GM23338 (cell line): ENCODE measurements at regions not wholly inside any gene's neighbourhood (a gene's known extent, or its start where the extent isn't known, plus 50 kb on each side); places are given as distances from the start of the nearest gene placed in this dataset.

Experiments used
- ATAC-seq: fragments of 200-7000 bp; cut with Tn5 transposase; 3 replicates; pipeline ENCODE4 v1.9.1; 2020
- DNase-seq: peaks from one replicate; pipeline ENCODE4 v3.0.0-alpha.2; 2015; ENCODE audit warnings: low spot score
- H2AFZ ChIP-seq: fragments of 200-600 bp; sonication (generic); 2 replicates; pipeline ENCODE4 v1.8.0; 2016; ENCODE audit warnings: antibody characterized with exemption, mild to moderate bottlenecking, moderate library complexity
- H3F3A ChIP-seq: fragments of 200-600 bp; sonication (generic); replicated peaks from 2 replicates; pipeline ENCODE4 v1.8.0; 2017; ENCODE audit warnings: antibody characterized with exemption, mixed run types, low read depth
- H3K27ac ChIP-seq: fragments of 200-600 bp; sonication (generic); 2 replicates; pipeline ENCODE4 v1.6.1; 2016; ENCODE audit warnings: low read depth
- H3K27me3 ChIP-seq: fragments of 200-600 bp; sonication (generic); 2 replicates; pipeline ENCODE4 v1.8.0; 2016; ENCODE audit warnings: mild to moderate bottlenecking, mixed run types, moderate library complexity; ENCODE audit not compliant: insufficient read depth
- H3K36me3 ChIP-seq: fragments of 200-600 bp; sonication (generic); 2 replicates; pipeline ENCODE4 v1.8.0; 2016; ENCODE audit warnings: mild to moderate bottlenecking; ENCODE audit not compliant: insufficient read depth
- H3K4me1 ChIP-seq: fragments of 200-600 bp; sonication (generic); 2 replicates; pipeline ENCODE4 v1.8.0; 2016; ENCODE audit warnings: mild to moderate bottlenecking, moderate library complexity; ENCODE audit not compliant: insufficient read depth
- H3K4me2 ChIP-seq: fragments of 200-600 bp; sonication (generic); 2 replicates; pipeline ENCODE4 v1.7.1; 2017; ENCODE audit warnings: mixed run types
- H3K4me3 ChIP-seq: fragments of 200-600 bp; sonication (generic); 2 replicates; pipeline ENCODE4 v1.6.1; 2016; ENCODE audit warnings: mixed run types
- H3K79me2 ChIP-seq: fragments of 200-600 bp; sonication (generic); replicated peaks from 2 replicates; pipeline ENCODE4 v1.8.0; 2017; ENCODE audit warnings: mild to moderate bottlenecking; ENCODE audit not compliant: insufficient read depth
- H3K9me2 ChIP-seq: fragments of 200-600 bp; sonication (generic); 2 replicates; pipeline ENCODE4 v1.8.0; 2017; ENCODE audit not compliant: insufficient read depth
- H4K20me1 ChIP-seq: fragments of 200-600 bp; sonication (generic); replicated peaks from 2 replicates; pipeline ENCODE4 v1.8.0; 2017; ENCODE audit warnings: mild to moderate bottlenecking; ENCODE audit not compliant: insufficient read depth
- H3K27ac Mint-ChIP-seq: 2 replicates; pipeline ENCODE4 v1.8.0; 2020; ENCODE audit warnings: inconsistent platforms, mild to moderate bottlenecking, moderate library complexity, mixed read lengths
- H3K27me3 Mint-ChIP-seq: 3 replicates; pipeline ENCODE4 v1.8.0; 2022; ENCODE audit warnings: low read depth, mild to moderate bottlenecking, moderate library complexity, mixed read lengths, inconsistent platforms; ENCODE audit not compliant: insufficient read depth, poor library complexity
- H3K36me3 Mint-ChIP-seq: 3 replicates; pipeline ENCODE4 v1.8.0; 2021; ENCODE audit warnings: low read depth, mild to moderate bottlenecking, inconsistent platforms, moderate library complexity, mixed read lengths
- H3K4me1 Mint-ChIP-seq: 3 replicates; pipeline ENCODE4 v1.8.0; 2020; ENCODE audit warnings: mild to moderate bottlenecking, inconsistent platforms, mixed read lengths
- H3K4me3 Mint-ChIP-seq: 3 replicates; pipeline ENCODE4 v1.8.0; 2021; ENCODE audit warnings: moderate library complexity, mild to moderate bottlenecking, inconsistent platforms, mixed read lengths
- H3K9me3 Mint-ChIP-seq: 3 replicates; pipeline ENCODE4 v1.8.0; 2020; ENCODE audit warnings: moderate library complexity, mild to moderate bottlenecking, inconsistent platforms, mixed read lengths
- CREB1 ChIP-seq: fragments of 250-450 bp; sonication (Bioruptor Pico); IDR thresholded peaks from 2 replicates; pipeline ENCODE4 v1.5.0; 2020; ENCODE audit warnings: low read depth, mild to moderate bottlenecking, moderate library complexity
- ETS1 ChIP-seq: IDR thresholded peaks from 2 replicates; pipeline ENCODE4 v1.6.1; 2016; ENCODE audit warnings: antibody characterized with exemption
- EZH2 ChIP-seq: fragments of 200-600 bp; sonication (generic); IDR thresholded peaks from one replicate; pipeline ENCODE4 v1.8.0; 2017; ENCODE audit warnings: antibody characterized with exemption, mild to moderate bottlenecking, low read depth; ENCODE audit not compliant: unreplicated experiment
- EZH2phosphoT487 ChIP-seq: fragments of 200-600 bp; sonication (generic); IDR thresholded peaks from one replicate; pipeline ENCODE4 v1.8.1; 2018; ENCODE audit warnings: antibody characterized with exemption; ENCODE audit not compliant: unreplicated experiment
- JUNB ChIP-seq: IDR thresholded peaks from one replicate; pipeline ENCODE4 v1.6.1; 2016; ENCODE audit warnings: antibody characterized with exemption; ENCODE audit not compliant: unreplicated experiment
- NANOG ChIP-seq: IDR thresholded peaks from 2 replicates; pipeline ENCODE4 v1.6.1; 2016; ENCODE audit warnings: antibody characterized with exemption, borderline replicate concordance
- POLR2AphosphoS5 ChIP-seq: IDR thresholded peaks from 2 replicates; pipeline ENCODE4 v1.6.1; 2016; ENCODE audit warnings: antibody characterized with exemption, low read depth
- STAT1 ChIP-seq: IDR thresholded peaks from one replicate; pipeline ENCODE4 v1.6.1; 2016; ENCODE audit warnings: antibody characterized with exemption; ENCODE audit not compliant: unreplicated experiment
- ZNF331 ChIP-seq: fragments of 250-450 bp; sonication (Bioruptor Pico); IDR thresholded peaks from 2 replicates; pipeline ENCODE4 v1.5.0; 2020; ENCODE audit warnings: low read depth, mild to moderate bottlenecking, moderate library complexity

GRCh38 chr2:83956991-83957390 is 502.1 kb downstream of the SUCLG1 start:
- H3K27me3 Mint-ChIP-seq = no peaks in the 10 kb centered on the region
- H3K4me3 Mint-ChIP-seq = no peak overlapping the region
- TF ChIP-seq POLR2AphosphoS5 = no peak
- TF ChIP-seq STAT1 = no peak
- TF ChIP-seq ZNF331 (CRISPR knock-in tag) = no peak
- TF ChIP-seq CREB1 (CRISPR knock-in tag) = no peak
- no peak for TF ChIP-seq ETS1
- no peak for TF ChIP-seq EZH2phosphoT487
- no peak for TF ChIP-seq JUNB
- no peaks in the 10 kb centered on the region for H3K9me3 Mint-ChIP-seq
- H3K79me2 ChIP-seq = no peaks in the 10 kb centered on the region
- no peaks in the 10 kb centered on the region; the same call in 2 of the 3 replicates for H3K36me3 Mint-ChIP-seq
- no peaks in the 10 kb centered on the region for H4K20me1 ChIP-seq
- no peak overlapping the region for H3K4me3 ChIP-seq
- no peak overlapping the region for H3K27ac ChIP-seq
- no peak overlapping the region for H3K4me2 ChIP-seq
- DNase-seq = no peak
- no peaks in the 10 kb centered on the region for H3K27me3 ChIP-seq
- no peaks in the 10 kb centered on the region; the same call in 1 of the 2 replicates for H3K4me1 ChIP-seq
- peak overlapping the region; percentile 29; the same call in 1 of the 2 replicates for H2AFZ ChIP-seq
- no peaks in the 10 kb centered on the region for H3F3A ChIP-seq
- peaks cover 4% of the 10 kb centered on the region; the same call in 1 of the 2 replicates for H3K9me2 ChIP-seq
- H3K36me3 ChIP-seq = no peaks in the 10 kb centered on the region
- H3K4me1 Mint-ChIP-seq = peaks cover 1% of the 10 kb centered on the region; the same call in 2 of the 3 replicates
- no peak for ATAC-seq
- H3K27ac Mint-ChIP-seq = no peak overlapping the region

- no peaks in the 10 kb centered on the region for H4K20me1 ChIP-seq
- no peak overlapping the region for H3K4me2 ChIP-seq
- H3K4me1 ChIP-seq = no peaks in the 10 kb centered on the region
- Mint-ChIP-seq H3K27me3 (no peaks in the 10 kb centered on the region), H3K4me1 (peaks cover 2% of the 10 kb centered on the region; the same call in 2 of the 3 replicates), H3K9me3 (no peaks in the 10 kb centered on the region), H3K36me3 (no peaks in the 10 kb centered on the region; the same call in 2 of the 3 replicates), H3K27ac (no peak overlapping the region), H3K4me3 (no peak overlapping the region)
- H3K27ac ChIP-seq = no peak overlapping the region
- no peak overlapping the region for H3K4me3 ChIP-seq
- TF ChIP-seq STAT1 = no peak
- no peak for TF ChIP-seq JUNB
- TF ChIP-seq ZNF331 (CRISPR knock-in tag) = no peak
- no peak for TF ChIP-seq EZH2
- no peaks in the 10 kb centered on the region for H3F3A ChIP-seq
- ATAC-seq (no peak), DNase-seq (peak; percentile 17)
- H2AFZ ChIP-seq = no peak overlapping the region
- H3K27me3 ChIP-seq = no peaks in the 10 kb centered on the region
- H3K36me3 ChIP-seq = no peaks in the 10 kb centered on the region
- peaks cover 4% of the 10 kb centered on the region; the same call in 1 of the 2 replicates for H3K9me2 ChIP-seq
- H3K79me2 ChIP-seq = no peaks in the 10 kb centered on the region
Observed at GRCh38 chr2:83953697-83954096, 505.4 kb downstream of the SUCLG1 start.

- no peak for DNase-seq
- TF ChIP-seq EZH2 = no peak
- TF ChIP-seq STAT1 = no peak
- no peak for TF ChIP-seq POLR2AphosphoS5
- no peak for TF ChIP-seq ETS1
- TF ChIP-seq NANOG = no peak
- no peak for TF ChIP-seq JUNB
- ATAC-seq = no peak
- Histone ChIP-seq H3K27ac (no peak overlapping the region), H3K4me1 (no peaks in the 10 kb centered on the region), H4K20me1 (no peaks in the 10 kb centered on the region), H3F3A (no peaks in the 10 kb centered on the region), H3K27me3 (no peaks in the 10 kb centered on the region), H3K9me2 (peaks cover 11% of the 10 kb centered on the region; the same call in 1 of the 2 replicates), H3K36me3 (no peaks in the 10 kb centered on the region), H3K4me3 (no peak overlapping the region), H2AFZ (no peak overlapping the region), H3K4me2 (no peak overlapping the region), H3K79me2 (no peaks in the 10 kb centered on the region)
- Mint-ChIP-seq H3K27me3 (no peaks in the 10 kb centered on the region), H3K9me3 (no peaks in the 10 kb centered on the region), H3K36me3 (no peaks in the 10 kb centered on the region; the same call in 2 of the 3 replicates), H3K4me3 (no peak overlapping the region), H3K27ac (no peak overlapping the region), H3K4me1 (peaks cover 2% of the 10 kb centered on the region; the same call in 2 of the 3 replicates)
Observed at GRCh38 chr2:83951378-83951947, 507.6 kb downstream of the SUCLG1 start.
